NB4 (cell line): ENCODE measurements at regions not wholly inside any gene's neighbourhood (a gene's known extent, or its start where the extent isn't known, plus 50 kb on each side); places are given as distances from the start of the nearest gene placed in this dataset.

Experiments
- CTCF ChIP-seq: IDR thresholded peaks from one replicate; pipeline ENCODE4 v1.5.1; 2012; ENCODE audit warnings: low read depth, low read length
- POLR2A ChIP-seq: IDR thresholded peaks from 2 replicates; pipeline ENCODE4 v1.6.1; 2011; ENCODE audit warnings: mild to moderate bottlenecking; ENCODE audit not compliant: insufficient read length; ENCODE audit errors: extremely low read depth

DNA sequence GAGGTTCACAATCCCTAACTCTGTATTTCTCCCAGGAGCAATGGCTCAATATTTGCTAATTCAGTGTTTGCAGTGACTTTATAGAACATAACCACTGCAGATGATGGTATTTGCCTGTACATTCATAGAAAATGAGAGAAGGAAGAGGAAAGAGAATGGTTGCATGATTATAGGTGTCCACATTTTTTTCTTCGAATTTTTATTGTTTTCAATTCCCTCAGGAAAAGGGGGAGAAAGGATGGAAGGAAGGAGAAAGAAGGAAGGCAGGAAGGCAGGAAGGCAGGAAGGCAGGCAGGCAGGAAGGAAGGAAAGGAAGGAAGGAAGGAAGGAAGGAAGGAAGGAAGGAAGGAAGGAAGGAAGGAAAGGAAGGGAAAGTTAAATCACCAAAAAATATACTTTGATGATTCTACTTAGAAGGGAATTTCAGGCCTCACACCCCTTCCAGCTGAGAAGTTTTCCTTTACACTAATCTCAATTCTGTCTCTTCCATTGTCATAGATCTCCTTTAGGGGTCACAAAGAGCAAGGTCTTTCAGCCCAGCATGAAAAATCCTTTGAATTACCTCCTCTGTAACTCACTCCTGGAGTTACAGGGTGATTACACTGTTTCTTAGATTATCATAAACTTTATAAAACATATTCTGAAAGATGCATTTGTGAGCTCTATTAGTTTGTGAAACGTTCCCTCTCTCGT is 118.8 kb upstream of the INHBA start:
- TF ChIP-seq CTCF (no peak), POLR2A (no peak)
